ENCODE measurements at regions not wholly inside any gene's neighbourhood (a gene's known extent, or its start where the extent isn't known, plus 50 kb on each side); places are given as distances from the start of the nearest gene placed in this dataset.

- no peak overlapping the region for H3K4me3 ChIP-seq (ENCODE audit: low read depth, low read length)
- no peak for DNase-seq (ENCODE audit: low read depth)
- no peak for TF ChIP-seq CTCF (IDR thresholded peaks at IDR 0.05; ENCODE audit: control insufficient read depth, extremely low read depth, insufficient read depth)
Measured at GRCh38 chr10:125264091-125264490, 103.7 kb upstream of the CTBP2 start.

GRCh38 chr10:125263551-125263950, 103.2 kb upstream of the CTBP2 start:
- no peak overlapping the region for H3K4me3 ChIP-seq (ENCODE audit: low read depth, low read length)
- TF ChIP-seq CTCF (IDR thresholded peaks at IDR 0.05; ENCODE audit: control insufficient read depth, extremely low read depth, insufficient read depth) = no peak
- DNase-seq (ENCODE audit: low read depth) = no peak

- no peak overlapping the region for H3K4me3 ChIP-seq (ENCODE audit: low read depth, low read length)
- no peak for TF ChIP-seq CTCF (IDR thresholded peaks at IDR 0.05; ENCODE audit: control insufficient read depth, extremely low read depth, insufficient read depth)
- DNase-seq (ENCODE audit: low read depth) = no peak
Measured at GRCh38 chr10:125262920-125263319, 102.6 kb upstream of the CTBP2 start.

GRCh38 chr10:125262409-125262808, 102.0 kb upstream of the CTBP2 start:
- no peak overlapping the region for H3K4me3 ChIP-seq (ENCODE audit: low read depth, low read length)
- no peak for DNase-seq (ENCODE audit: low read depth)
- no peak for TF ChIP-seq CTCF (IDR thresholded peaks at IDR 0.05; ENCODE audit: control insufficient read depth, extremely low read depth, insufficient read depth)

GRCh38 chr10:125261491-125262186, 101.3 kb upstream of the CTBP2 start:
- no peak for DNase-seq (ENCODE audit: low read depth)
- TF ChIP-seq CTCF (IDR thresholded peaks at IDR 0.05; ENCODE audit: control insufficient read depth, extremely low read depth, insufficient read depth) = no peak
- H3K4me3 ChIP-seq (ENCODE audit: low read depth, low read length) = no peak overlapping the region

- H3K4me3 ChIP-seq (ENCODE audit: low read depth, low read length) = no peak overlapping the region
- no peak for TF ChIP-seq CTCF (IDR thresholded peaks at IDR 0.05; ENCODE audit: control insufficient read depth, extremely low read depth, insufficient read depth)
- DNase-seq (ENCODE audit: low read depth) = no peak
Measured at GRCh38 chr10:125260260-125260659, 99.9 kb upstream of the CTBP2 start.

GRCh38 chr10:125259651-125260050, 99.3 kb upstream of the CTBP2 start:
- no peak overlapping the region for H3K4me3 ChIP-seq (ENCODE audit: low read depth, low read length)
- TF ChIP-seq CTCF (IDR thresholded peaks at IDR 0.05; ENCODE audit: control insufficient read depth, extremely low read depth, insufficient read depth) = no peak
- no peak for DNase-seq (ENCODE audit: low read depth)
